ENCODE measurements at regions not wholly inside any gene's neighbourhood (a gene's known extent, or its start where the extent isn't known, plus 50 kb on each side); places are given as distances from the start of the nearest gene placed in this dataset.

DNA sequence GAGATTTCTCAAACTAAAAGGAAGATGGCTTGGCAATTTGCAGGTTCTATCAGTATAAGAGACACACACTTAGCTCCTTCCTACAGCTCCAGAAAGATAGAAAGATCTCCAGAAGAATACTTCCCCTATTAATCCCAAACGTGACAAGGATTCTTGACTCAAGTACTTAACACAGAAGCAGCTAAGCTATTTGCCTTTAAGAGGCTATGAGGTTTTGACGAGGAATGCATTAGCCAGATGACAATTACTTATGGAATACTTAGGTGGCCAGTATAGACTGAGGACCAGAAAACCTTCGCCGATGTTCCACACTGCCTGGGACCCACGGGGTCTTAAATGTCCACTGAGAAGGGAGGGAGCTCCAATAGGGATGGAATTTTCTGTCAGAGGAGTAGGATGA lies 340.5 kb upstream of the KIF2A start:
- TF ChIP-seq, protein P1, sequence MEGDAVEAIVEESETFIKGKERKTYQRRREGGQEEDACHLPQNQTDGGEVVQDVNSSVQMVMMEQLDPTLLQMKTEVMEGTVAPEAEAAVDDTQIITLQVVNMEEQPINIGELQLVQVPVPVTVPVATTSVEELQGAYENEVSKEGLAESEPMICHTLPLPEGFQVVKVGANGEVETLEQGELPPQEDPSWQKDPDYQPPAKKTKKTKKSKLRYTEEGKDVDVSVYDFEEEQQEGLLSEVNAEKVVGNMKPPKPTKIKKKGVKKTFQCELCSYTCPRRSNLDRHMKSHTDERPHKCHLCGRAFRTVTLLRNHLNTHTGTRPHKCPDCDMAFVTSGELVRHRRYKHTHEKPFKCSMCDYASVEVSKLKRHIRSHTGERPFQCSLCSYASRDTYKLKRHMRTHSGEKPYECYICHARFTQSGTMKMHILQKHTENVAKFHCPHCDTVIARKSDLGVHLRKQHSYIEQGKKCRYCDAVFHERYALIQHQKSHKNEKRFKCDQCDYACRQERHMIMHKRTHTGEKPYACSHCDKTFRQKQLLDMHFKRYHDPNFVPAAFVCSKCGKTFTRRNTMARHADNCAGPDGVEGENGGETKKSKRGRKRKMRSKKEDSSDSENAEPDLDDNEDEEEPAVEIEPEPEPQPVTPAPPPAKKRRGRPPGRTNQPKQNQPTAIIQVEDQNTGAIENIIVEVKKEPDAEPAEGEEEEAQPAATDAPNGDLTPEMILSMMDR (conservative IDR thresholded peaks at IDR 0.05): no peak
- TF ChIP-seq EZH2 (IDR thresholded peaks at IDR 0.05; ENCODE audit: low read depth): no peak
